ENCODE measurements at regions not wholly inside any gene's neighbourhood (a gene's known extent, or its start where the extent isn't known, plus 50 kb on each side); places are given as distances from the start of the nearest gene placed in this dataset.

DNA sequence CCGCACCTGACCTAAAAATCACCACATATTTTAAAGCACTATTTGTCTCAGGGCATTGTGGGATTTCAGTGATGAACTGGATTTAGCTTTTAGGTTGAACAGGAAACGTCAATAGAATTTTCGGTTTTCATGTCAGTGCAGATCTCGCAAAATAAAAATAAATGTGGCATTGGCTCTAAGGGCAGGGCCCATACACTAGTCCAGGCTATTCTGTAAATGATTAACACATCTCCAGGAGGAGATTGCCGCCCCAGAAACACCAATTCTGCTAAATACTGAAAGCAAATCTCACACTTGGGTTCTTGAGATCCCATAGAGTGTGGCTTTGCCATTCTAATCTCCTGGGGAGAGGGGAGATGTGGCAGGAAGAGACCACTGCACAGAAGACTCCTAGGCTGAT lies 1494.0 kb upstream of the TMEM132C start:
- Histone ChIP-seq H3F3A (ENCODE audit: insufficient read depth, low read length, poor library complexity, severe bottlenecking) (no peaks in the 10 kb centered on the region), H3K36me3 (ENCODE audit: insufficient read depth, low read length) (no peaks in the 10 kb centered on the region), H3K79me2 (replicated peaks; ENCODE audit: insufficient read depth, low read length) (no peaks in the 10 kb centered on the region), H3K4me3 (ENCODE audit: low read length) (no peak overlapping the region), H3K9me3 (ENCODE audit: low read length) (no peaks in the 10 kb centered on the region), H3K9ac (ENCODE audit: low read length) (no peak overlapping the region), H3K27ac (ENCODE audit: low read length) (no peak overlapping the region), H4K20me1 (ENCODE audit: insufficient read depth) (no peaks in the 10 kb centered on the region), H3K27me3 (ENCODE audit: insufficient read depth, low read depth, low read length) (no peaks in the 10 kb centered on the region), H2AFZ (ENCODE audit: low read depth, low read length) (no peak overlapping the region), H3K4me2 (ENCODE audit: low read length) (no peak overlapping the region), H3K9me2 (ENCODE audit: insufficient read depth, low read length) (no peaks in the 10 kb centered on the region)
- no peak for TF ChIP-seq EZH2 (IDR thresholded peaks at IDR 0.05; ENCODE audit: borderline replicate concordance, insufficient read depth, low read length, poor library complexity, severe bottlenecking)
- TF ChIP-seq MXI1 (conservative IDR thresholded peaks at IDR 0.05; ENCODE audit: poor library complexity, severe bottlenecking) = no peak
- no peak for TF ChIP-seq POLR2AphosphoS5 (IDR thresholded peaks at IDR 0.05)
- TF ChIP-seq RAD21 (conservative IDR thresholded peaks at IDR 0.05) = no peak
- TF ChIP-seq EP300 (conservative IDR thresholded peaks at IDR 0.05; ENCODE audit: poor library complexity, severe bottlenecking) = no peak
- no peak for TF ChIP-seq TAF1 (IDR thresholded peaks at IDR 0.05; ENCODE audit: low read depth)
- TF ChIP-seq, protein P1, sequence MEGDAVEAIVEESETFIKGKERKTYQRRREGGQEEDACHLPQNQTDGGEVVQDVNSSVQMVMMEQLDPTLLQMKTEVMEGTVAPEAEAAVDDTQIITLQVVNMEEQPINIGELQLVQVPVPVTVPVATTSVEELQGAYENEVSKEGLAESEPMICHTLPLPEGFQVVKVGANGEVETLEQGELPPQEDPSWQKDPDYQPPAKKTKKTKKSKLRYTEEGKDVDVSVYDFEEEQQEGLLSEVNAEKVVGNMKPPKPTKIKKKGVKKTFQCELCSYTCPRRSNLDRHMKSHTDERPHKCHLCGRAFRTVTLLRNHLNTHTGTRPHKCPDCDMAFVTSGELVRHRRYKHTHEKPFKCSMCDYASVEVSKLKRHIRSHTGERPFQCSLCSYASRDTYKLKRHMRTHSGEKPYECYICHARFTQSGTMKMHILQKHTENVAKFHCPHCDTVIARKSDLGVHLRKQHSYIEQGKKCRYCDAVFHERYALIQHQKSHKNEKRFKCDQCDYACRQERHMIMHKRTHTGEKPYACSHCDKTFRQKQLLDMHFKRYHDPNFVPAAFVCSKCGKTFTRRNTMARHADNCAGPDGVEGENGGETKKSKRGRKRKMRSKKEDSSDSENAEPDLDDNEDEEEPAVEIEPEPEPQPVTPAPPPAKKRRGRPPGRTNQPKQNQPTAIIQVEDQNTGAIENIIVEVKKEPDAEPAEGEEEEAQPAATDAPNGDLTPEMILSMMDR (IDR thresholded peaks at IDR 0.05; ENCODE audit: poor library complexity, severe bottlenecking) = no peak
- TF ChIP-seq SMC3 (conservative IDR thresholded peaks at IDR 0.05; ENCODE audit: poor library complexity) = no peak
- TF ChIP-seq, protein P2, sequence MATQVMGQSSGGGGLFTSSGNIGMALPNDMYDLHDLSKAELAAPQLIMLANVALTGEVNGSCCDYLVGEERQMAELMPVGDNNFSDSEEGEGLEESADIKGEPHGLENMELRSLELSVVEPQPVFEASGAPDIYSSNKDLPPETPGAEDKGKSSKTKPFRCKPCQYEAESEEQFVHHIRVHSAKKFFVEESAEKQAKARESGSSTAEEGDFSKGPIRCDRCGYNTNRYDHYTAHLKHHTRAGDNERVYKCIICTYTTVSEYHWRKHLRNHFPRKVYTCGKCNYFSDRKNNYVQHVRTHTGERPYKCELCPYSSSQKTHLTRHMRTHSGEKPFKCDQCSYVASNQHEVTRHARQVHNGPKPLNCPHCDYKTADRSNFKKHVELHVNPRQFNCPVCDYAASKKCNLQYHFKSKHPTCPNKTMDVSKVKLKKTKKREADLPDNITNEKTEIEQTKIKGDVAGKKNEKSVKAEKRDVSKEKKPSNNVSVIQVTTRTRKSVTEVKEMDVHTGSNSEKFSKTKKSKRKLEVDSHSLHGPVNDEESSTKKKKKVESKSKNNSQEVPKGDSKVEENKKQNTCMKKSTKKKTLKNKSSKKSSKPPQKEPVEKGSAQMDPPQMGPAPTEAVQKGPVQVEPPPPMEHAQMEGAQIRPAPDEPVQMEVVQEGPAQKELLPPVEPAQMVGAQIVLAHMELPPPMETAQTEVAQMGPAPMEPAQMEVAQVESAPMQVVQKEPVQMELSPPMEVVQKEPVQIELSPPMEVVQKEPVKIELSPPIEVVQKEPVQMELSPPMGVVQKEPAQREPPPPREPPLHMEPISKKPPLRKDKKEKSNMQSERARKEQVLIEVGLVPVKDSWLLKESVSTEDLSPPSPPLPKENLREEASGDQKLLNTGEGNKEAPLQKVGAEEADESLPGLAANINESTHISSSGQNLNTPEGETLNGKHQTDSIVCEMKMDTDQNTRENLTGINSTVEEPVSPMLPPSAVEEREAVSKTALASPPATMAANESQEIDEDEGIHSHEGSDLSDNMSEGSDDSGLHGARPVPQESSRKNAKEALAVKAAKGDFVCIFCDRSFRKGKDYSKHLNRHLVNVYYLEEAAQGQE (IDR thresholded peaks at IDR 0.05; ENCODE audit: borderline replicate concordance) = no peak

DNA sequence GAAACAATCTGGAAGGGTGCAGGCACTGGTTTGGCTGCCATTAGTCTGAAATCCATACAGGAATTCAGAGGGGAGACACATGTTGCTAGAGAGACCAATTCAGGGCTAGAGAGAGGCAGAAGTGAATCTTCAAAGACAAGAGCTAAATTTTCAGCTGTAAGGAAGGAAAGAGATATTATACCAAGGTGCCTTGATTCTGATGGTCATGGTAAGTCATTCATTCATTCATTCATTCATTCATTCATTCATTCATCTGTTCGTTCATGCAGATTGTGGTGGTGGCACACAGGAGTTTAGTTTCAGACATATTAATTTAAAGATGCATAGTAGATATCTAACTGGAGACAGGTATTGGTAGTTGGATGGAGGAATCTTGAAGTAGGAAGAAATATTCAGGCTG lies 1493.5 kb upstream of the TMEM132C start:
- no peaks in the 10 kb centered on the region for H3F3A ChIP-seq (ENCODE audit: insufficient read depth, low read length, poor library complexity, severe bottlenecking)
- H3K27ac ChIP-seq (ENCODE audit: low read length) = no peak overlapping the region
- no peaks in the 10 kb centered on the region for H3K79me2 ChIP-seq (replicated peaks; ENCODE audit: insufficient read depth, low read length)
- H3K9me2 ChIP-seq (ENCODE audit: insufficient read depth, low read length) = no peaks in the 10 kb centered on the region
- no peak overlapping the region for H3K4me3 ChIP-seq (ENCODE audit: low read length)
- no peak overlapping the region for H3K4me2 ChIP-seq (ENCODE audit: low read length)
- H3K27me3 ChIP-seq (ENCODE audit: insufficient read depth, low read depth, low read length) = no peaks in the 10 kb centered on the region
- no peaks in the 10 kb centered on the region for H4K20me1 ChIP-seq (ENCODE audit: insufficient read depth)
- no peak overlapping the region for H3K9ac ChIP-seq (ENCODE audit: low read length)
- no peaks in the 10 kb centered on the region for H3K36me3 ChIP-seq (ENCODE audit: insufficient read depth, low read length)
- TF ChIP-seq RAD21 (conservative IDR thresholded peaks at IDR 0.05) = no peak
- no peak for TF ChIP-seq POLR2AphosphoS5 (IDR thresholded peaks at IDR 0.05)
- TF ChIP-seq EZH2 (IDR thresholded peaks at IDR 0.05; ENCODE audit: borderline replicate concordance, insufficient read depth, low read length, poor library complexity, severe bottlenecking) = no peak
- TF ChIP-seq, protein P2 (IDR thresholded peaks at IDR 0.05; ENCODE audit: borderline replicate concordance) = no peak
- TF ChIP-seq EP300 (conservative IDR thresholded peaks at IDR 0.05; ENCODE audit: poor library complexity, severe bottlenecking) = no peak
- no peaks in the 10 kb centered on the region for H3K9me3 ChIP-seq (ENCODE audit: low read length)
- H2AFZ ChIP-seq (ENCODE audit: low read depth, low read length) = no peak overlapping the region
